Psoas muscle (tissue), 7 donors: ENCODE measurements at regions not wholly inside any gene's neighbourhood (a gene's known extent, or its start where the extent isn't known, plus 50 kb on each side); places are given as distances from the start of the nearest gene placed in this dataset.

Experiments used
- ATAC-seq, 4 donors: fragments of 200-7000 bp; cut with Tn5 transposase; one replicate each; pipeline ENCODE4 v1.9.1; 2020; ENCODE audit warnings: moderate library complexity in 3 of 4, mild to moderate bottlenecking in 2 of 4
- DNase-seq, 2 donors: peaks; one replicate each; pipeline ENCODE4 v3.0.0-alpha.2; 2020
- H3K27ac ChIP-seq: fragments of 200-600 bp; one replicate; pipeline ENCODE4 v1.8.0; 2022
- H3K27me3 ChIP-seq, 3 donors: fragments of 200-600 bp in 1 of 3; one replicate each; pipeline versions ENCODE4 v1.6.1 to v1.8.0; 2013 to 2022; ENCODE audit warnings: low read length in 2 of 3, mild to moderate bottlenecking in 2 of 3, moderate library complexity in 1 of 3; ENCODE audit not compliant: insufficient read depth in 3 of 3
- H3K36me3 ChIP-seq, 2 donors: fragments of 200-600 bp in 1 of 2; one replicate each; pipeline versions ENCODE4 v1.6.1 to v1.8.0; 2013 to 2022; ENCODE audit warnings: low read depth in 1 of 2, mild to moderate bottlenecking in 1 of 2, moderate library complexity in 1 of 2; ENCODE audit not compliant: insufficient read depth in 1 of 2
- H3K4me1 ChIP-seq: fragments of 200-600 bp; one replicate; pipeline ENCODE4 v1.8.0; 2022
- H3K4me3 ChIP-seq: fragments of 200-600 bp; one replicate; pipeline ENCODE4 v1.8.0; 2022; ENCODE audit warnings: mild to moderate bottlenecking
- H3K9me3 ChIP-seq: fragments of 200-600 bp; one replicate; pipeline ENCODE4 v1.8.0; 2022
- CTCF ChIP-seq: fragments of 200-600 bp; IDR thresholded peaks from one replicate; pipeline ENCODE4 v1.8.0; 2022; ENCODE audit warnings: antibody characterized with exemption
- WGBS, 3 donors: extraction: QIAGEN DNeasy Blood & Tissue Kit; methylation state at CpG; one replicate each; pipeline versions ENCODE4 v1.1.6 to v1.1.7; 2013; 5-methylcytosine and 5-hydroxymethylcytosine counted together
- intact Hi-C, 2 donors: fragments of 100-400 bp; cut with DNase I; formaldehyde crosslinking; loops; one replicate each; pipeline versions ENCODE4 v1.11.0 to v1.14.2; 2022
- donor health status: healthy with polysubstance abuse.
- donor health status: DM: no; HTN: no; CAD: no; lungs with moderate emphysema.
- donor health status: Bipolar disorder and iron deficiency.
- donor health status: healthy.
- donor health status: DM: yes; HTN: yes; CAD: no.
- donor health status: DM: no; HTN: no; CAD: no.
- donor health status: DM: yes; HTN: yes; CAD: no.

GRCh38 chr16:77579351-77579891, 142.9 kb upstream of the NUDT7 start:
- ATAC-seq, result no peak

DNA sequence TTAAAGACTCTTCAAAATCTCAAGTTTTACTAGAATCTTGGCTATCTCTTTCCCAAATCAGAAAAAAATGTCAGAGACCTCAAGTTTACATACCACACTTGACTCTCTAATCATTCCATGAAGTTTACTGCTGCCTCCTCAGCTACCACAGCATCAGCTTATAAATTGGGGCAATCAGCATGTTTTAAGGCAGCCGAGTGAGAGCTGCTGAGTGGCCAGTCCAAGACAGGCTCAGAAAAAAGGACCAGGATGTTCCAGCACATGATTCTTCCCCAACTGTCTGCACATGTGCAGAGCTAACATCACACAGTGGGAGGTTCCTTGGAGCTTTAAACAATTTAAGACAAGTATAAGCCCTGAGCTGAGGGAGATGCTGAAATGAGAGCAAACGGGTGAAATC, 140.6 kb upstream of the NUDT7 start:
- Histone ChIP-seq H3K9me3 (no peaks in the 10 kb centered on the region), H3K27me3 (no peaks in the 10 kb centered on the region), H3K4me3 (no peak overlapping the region), H3K36me3 (no peaks in the 10 kb centered on the region), H3K4me1 (no peaks in the 10 kb centered on the region), H3K27ac (no peak overlapping the region)
- TF ChIP-seq CTCF, result no peak
- intact Hi-C loops, result no loop called here
- WGBS, 3 donors, result 19 to 61% (median 51%) methylated on average over 2 of the region's 2 CpGs
- no peak for DNase-seq
- no peak for ATAC-seq

More at GRCh38 chr16:77579351-77579891, 142.9 kb upstream of the NUDT7 start:
- WGBS, 3 donors, result 46 to 56% (median 49%) methylated on average over 3 of the region's 3 CpGs
- no peak overlapping the region for H3K4me3 ChIP-seq
- H3K27ac ChIP-seq, result no peak overlapping the region
- no peak for TF ChIP-seq CTCF
- H3K27me3 ChIP-seq, result no peaks in the 10 kb centered on the region
- intact Hi-C loops, result no loop called here
- no peaks in the 10 kb centered on the region for H3K9me3 ChIP-seq
- DNase-seq, result no peak
- no peaks in the 10 kb centered on the region for H3K36me3 ChIP-seq
- no peaks in the 10 kb centered on the region for H3K4me1 ChIP-seq

DNA sequence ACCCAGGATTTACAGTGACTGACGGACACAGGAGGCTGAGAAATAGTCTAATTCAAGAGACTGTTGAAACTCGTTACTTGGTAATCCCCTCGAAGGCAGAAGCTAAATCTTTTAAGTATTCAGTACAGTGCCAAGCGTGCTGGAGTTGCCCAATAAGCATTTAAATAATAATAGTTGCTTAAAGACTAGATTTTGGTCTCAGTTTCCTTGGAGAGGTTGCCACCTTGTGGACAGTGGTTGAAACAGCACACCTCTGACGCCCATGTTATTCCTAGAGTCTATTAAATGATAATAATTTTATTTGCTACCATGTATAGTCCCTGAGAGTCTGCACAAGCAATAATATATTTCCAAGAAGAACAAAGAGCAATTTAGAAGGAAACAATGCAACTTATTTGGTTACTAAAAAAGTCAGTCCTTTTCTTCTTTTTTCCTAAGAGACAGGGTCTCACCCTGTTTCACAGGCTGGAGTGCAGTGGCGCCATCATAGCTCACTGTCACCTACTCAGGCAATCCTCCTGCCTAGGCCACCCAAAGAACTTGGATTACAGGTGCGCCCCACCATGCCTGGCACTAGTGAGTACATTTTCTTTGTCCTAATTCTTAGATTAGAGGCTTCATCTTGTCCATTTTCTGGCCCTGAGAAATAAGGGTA, 138.0 kb upstream of the NUDT7 start:
- Histone ChIP-seq H3K9me3 (no peaks in the 10 kb centered on the region), H3K4me1 (no peaks in the 10 kb centered on the region), H3K36me3 (no peaks in the 10 kb centered on the region), H3K27me3 (no peaks in the 10 kb centered on the region), H3K4me3 (no peak overlapping the region), H3K27ac (no peak overlapping the region)
- 36 to 38% (median 37%) methylated on average over 7 of the region's 7 CpGs for WGBS, 3 donors
- peak; percentile 85 for TF ChIP-seq CTCF
- DNase-seq (no peak), ATAC-seq (peak in 2 of 4 donors; percentile 31 to 58)
- intact Hi-C loops, result loop anchor here in 1 of 2 donors (2.0 kb wide), 1 partner anchor 348 kb away; no protein-coding TSS in a partner anchor

DNA sequence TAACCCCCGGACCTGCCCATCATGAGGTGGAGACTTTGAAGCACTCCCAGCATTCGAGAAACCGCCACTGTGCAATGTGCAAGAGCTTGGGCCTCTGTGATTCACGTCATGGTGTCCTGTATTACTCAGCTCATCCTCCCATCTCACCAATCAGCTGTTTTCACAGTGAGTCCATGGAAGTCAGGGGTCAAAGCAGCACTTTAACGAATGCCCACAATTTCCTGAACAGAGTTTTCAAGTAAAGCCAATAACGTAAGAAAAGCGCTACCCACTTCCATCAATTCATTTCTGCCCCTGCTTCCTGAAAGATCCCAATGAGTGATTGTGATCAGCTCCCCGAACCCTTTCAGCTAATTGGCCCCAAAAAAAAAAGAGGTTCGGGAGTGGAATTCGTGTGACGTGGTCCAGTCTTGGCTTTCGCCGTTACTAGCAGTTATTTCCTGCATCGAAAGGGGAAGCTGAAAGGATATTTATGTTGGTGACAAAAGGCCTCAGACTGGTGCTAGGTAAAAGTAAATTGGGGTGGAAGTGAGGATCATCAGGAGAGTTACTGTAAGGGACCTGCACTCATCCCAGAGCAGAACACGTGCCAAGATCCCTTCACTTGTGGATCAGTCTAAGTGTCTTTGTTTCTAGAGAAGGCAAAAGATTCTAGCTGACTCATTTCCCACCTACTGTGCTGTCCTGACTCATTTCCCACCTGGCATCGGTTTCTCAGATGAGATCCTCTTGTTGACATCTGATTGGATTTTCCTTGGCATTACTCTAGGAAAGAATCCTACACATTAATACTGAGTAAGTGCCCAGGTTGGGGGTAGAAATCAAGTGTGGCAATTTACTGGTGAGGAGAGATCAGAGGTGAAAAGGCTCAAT, 136.7 kb upstream of the NUDT7 start:
- Histone ChIP-seq H3K4me1 (no peaks in the 10 kb centered on the region), H3K36me3 (no peaks in the 10 kb centered on the region), H3K27me3 (no peaks in the 10 kb centered on the region), H3K4me3 (no peak overlapping the region), H3K27ac (no peak overlapping the region), H3K9me3 (no peaks in the 10 kb centered on the region)
- ATAC-seq (no peak), DNase-seq (no peak)
- no peak for TF ChIP-seq CTCF
- intact Hi-C loops, result loop anchor here in 1 of 2 donors (2.0 kb wide), 1 partner anchor 349 kb away; no protein-coding TSS in a partner anchor
- 57 to 64% (median 64%) methylated on average over 16 of the region's 16 CpGs for WGBS, 3 donors
